H9 (cell line): ENCODE measurements at regions not wholly inside any gene's neighbourhood (a gene's known extent, or its start where the extent isn't known, plus 50 kb on each side); places are given as distances from the start of the nearest gene placed in this dataset.
"Not testable (repeated sequence)": the region's sequence is repeated elsewhere in the genome, so short reads cannot be mapped to it uniquely, and the experiment has no call there.

ENCODE experiments used
- DNase-seq: peaks from one replicate; pipeline ENCODE4 v3.0.0-alpha.2; 2017
- H2AFZ ChIP-seq: one replicate; pipeline ENCODE4 v1.6.1; 2013; ENCODE audit warnings: mild to moderate bottlenecking, low read length, control low read depth, moderate library complexity
- H2AK5ac ChIP-seq: 2 replicates; pipeline ENCODE4 v1.6.1; 2013; ENCODE audit warnings: low read length, control low read depth, mixed read lengths; ENCODE audit not compliant: insufficient read length
- H2BK120ac ChIP-seq: one replicate; pipeline ENCODE4 v1.6.1; 2013; ENCODE audit warnings: low read depth, mild to moderate bottlenecking, low read length, control low read depth, inconsistent platforms; ENCODE audit not compliant: poor library complexity, severe bottlenecking
- H2BK12ac ChIP-seq: 2 replicates; pipeline ENCODE4 v1.6.1; 2013; ENCODE audit warnings: low read length, control low read depth, mixed read lengths, low read depth; ENCODE audit not compliant: insufficient read length
- H2BK15ac ChIP-seq: 2 replicates; pipeline ENCODE4 v1.6.1; 2013; ENCODE audit warnings: low read depth, low read length, control low read depth
- H2BK20ac ChIP-seq: one replicate; pipeline ENCODE4 v1.6.1; 2013; ENCODE audit warnings: low read depth, mild to moderate bottlenecking, low read length, control low read depth, inconsistent platforms; ENCODE audit not compliant: poor library complexity, severe bottlenecking
- H2BK5ac ChIP-seq: 2 replicates; pipeline ENCODE4 v1.6.1; 2013; ENCODE audit warnings: low read length, control low read depth, mixed read lengths; ENCODE audit not compliant: insufficient read length
- H3K14ac ChIP-seq: 2 replicates; pipeline ENCODE4 v1.6.1; 2013; ENCODE audit warnings: low read length, control low read depth; ENCODE audit not compliant: insufficient read depth
- H3K18ac ChIP-seq: 2 replicates; pipeline ENCODE4 v1.6.1; 2013; ENCODE audit warnings: low read depth, mild to moderate bottlenecking, mixed read lengths, low read length, control low read depth; ENCODE audit not compliant: insufficient read length
- H3K23ac ChIP-seq: 2 replicates; pipeline ENCODE4 v1.6.1; 2013; ENCODE audit warnings: low read length, control low read depth, mixed read lengths, low read depth; ENCODE audit not compliant: insufficient read length
- H3K23me2 ChIP-seq: 2 replicates; pipeline ENCODE4 v1.6.1; 2013; ENCODE audit warnings: low read depth, mild to moderate bottlenecking, mixed read lengths, low read length, control low read depth; ENCODE audit not compliant: insufficient read length, poor library complexity, severe bottlenecking
- H3K27ac ChIP-seq: 2 replicates; pipeline ENCODE4 v1.5.1; 2013; ENCODE audit warnings: low read length, control low read depth, mixed read lengths, low read depth; ENCODE audit not compliant: insufficient read length
- H3K27me3 ChIP-seq: 2 replicates; pipeline ENCODE4 v1.6.1; 2013; ENCODE audit warnings: low read length, control low read depth, inconsistent platforms; ENCODE audit not compliant: insufficient read depth
- H3K4ac ChIP-seq: 2 replicates; pipeline ENCODE4 v1.6.1; 2013; ENCODE audit warnings: low read depth, mild to moderate bottlenecking, control low read depth, inconsistent platforms, low read length, moderate library complexity
- H3K4me1 ChIP-seq: 2 replicates; pipeline ENCODE4 v1.6.1; 2013; ENCODE audit warnings: low read length, control low read depth, inconsistent platforms; ENCODE audit not compliant: insufficient read depth
- H3K4me2 ChIP-seq: 2 replicates; pipeline ENCODE4 v1.6.1; 2013; ENCODE audit warnings: low read length, control low read depth, mixed read lengths; ENCODE audit not compliant: insufficient read length, insufficient read depth
- H3K56ac ChIP-seq: 2 replicates; pipeline ENCODE4 v1.6.1; 2013; ENCODE audit warnings: low read depth, mild to moderate bottlenecking, mixed read lengths, low read length, control low read depth; ENCODE audit not compliant: insufficient read length
- H3K79me1 ChIP-seq: 2 replicates; pipeline ENCODE4 v1.6.1; 2013; ENCODE audit warnings: low read depth, mild to moderate bottlenecking, moderate library complexity, low read length, control low read depth, inconsistent platforms; ENCODE audit not compliant: insufficient read depth, poor library complexity, severe bottlenecking
- H3K79me2 ChIP-seq: 2 replicates; pipeline ENCODE4 v1.6.1; 2013; ENCODE audit warnings: low read length, control low read depth, inconsistent platforms; ENCODE audit not compliant: insufficient read depth
- H3K9ac ChIP-seq: 2 replicates; pipeline ENCODE4 v1.6.1; 2013; ENCODE audit warnings: low read length, control low read depth, mixed read lengths; ENCODE audit not compliant: insufficient read length; ENCODE audit errors: extremely low read depth
- H3K9me3 ChIP-seq: one replicate; pipeline ENCODE4 v1.6.1; 2013; ENCODE audit warnings: low read depth, low read length, inconsistent platforms; ENCODE audit not compliant: control insufficient read depth
- H3T11ph ChIP-seq: one replicate; pipeline ENCODE4 v1.6.1; 2013; ENCODE audit warnings: mild to moderate bottlenecking, low read length, control low read depth, inconsistent platforms
- H4K20me1 ChIP-seq: one replicate; pipeline ENCODE4 v1.6.1; 2013; ENCODE audit not compliant: control insufficient read depth, insufficient read length, insufficient read depth
- H4K5ac ChIP-seq: 2 replicates; pipeline ENCODE4 v1.6.1; 2013; ENCODE audit warnings: low read depth, mild to moderate bottlenecking, mixed read lengths, low read length, control low read depth; ENCODE audit not compliant: insufficient read length
- H4K8ac ChIP-seq: replicated peaks from 2 replicates; pipeline ENCODE4 v1.6.1; 2013; ENCODE audit warnings: low read length, control low read depth, mixed read lengths, low read depth; ENCODE audit not compliant: insufficient read length
- H4K91ac ChIP-seq: 2 replicates; pipeline ENCODE4 v1.6.1; 2013; ENCODE audit warnings: low read depth, mild to moderate bottlenecking, moderate library complexity, mixed read lengths, low read length, control low read depth; ENCODE audit not compliant: insufficient read length
- H3K27ac Mint-ChIP-seq, 3 experiments: 2 replicates in 2 of 3; 3 replicates in 1 of 3; pipeline ENCODE4 v1.8.0; 2020 to 2021; ENCODE audit warnings: mixed read lengths in 3 of 3, mild to moderate bottlenecking in 1 of 3, moderate library complexity in 1 of 3
- H3K27me3 Mint-ChIP-seq: 2 replicates; pipeline ENCODE4 v1.8.0; 2021; ENCODE audit warnings: low read depth, mild to moderate bottlenecking, moderate library complexity, mixed read lengths
- H3K36me3 Mint-ChIP-seq, 3 experiments: 2 replicates in 2 of 3; 3 replicates in 1 of 3; pipeline ENCODE4 v1.8.0; 2020 to 2021; ENCODE audit warnings: low read depth in 3 of 3, mixed read lengths in 3 of 3; ENCODE audit not compliant: insufficient read depth in 1 of 3
- H3K4me1 Mint-ChIP-seq, 2 experiments: 2 replicates each; pipeline ENCODE4 v1.8.0; 2020; ENCODE audit warnings: mixed read lengths in 2 of 2
- H3K4me3 Mint-ChIP-seq, 2 experiments: 2 replicates in 1 of 2; 3 replicates in 1 of 2; pipeline ENCODE4 v1.8.0; 2020 to 2021; ENCODE audit warnings: mild to moderate bottlenecking in 2 of 2, mixed read lengths in 2 of 2, moderate library complexity in 1 of 2
- H3K9me3 Mint-ChIP-seq, 2 experiments: 2 replicates in 1 of 2; 3 replicates in 1 of 2; pipeline ENCODE4 v1.8.0; 2020; ENCODE audit warnings: mild to moderate bottlenecking in 2 of 2, mixed read lengths in 2 of 2, moderate library complexity in 1 of 2
- CTCF ChIP-seq: fragments of 200-600 bp; sonication (generic); conservative IDR thresholded peaks from 3 replicates; pipeline ENCODE4 v1.8.0; 2021; ENCODE audit warnings: antibody characterized with exemption, mild to moderate bottlenecking
- WGBS: extraction: QIAGEN DNeasy Blood & Tissue Kit; methylation state at CpG from one replicate; pipeline ENCODE4 v1.1.7; 2013; ENCODE audit warnings: missing lambda C conversion rate, low lambda C conversion rate, mixed read lengths; ENCODE audit not compliant: insufficient read length; ENCODE audit errors: extremely low coverage; 5-methylcytosine and 5-hydroxymethylcytosine counted together

GRCh38 chrX:42362219-42362618 lies 415.7 kb downstream of the PPP1R2C start:
- Histone ChIP-seq H3K4me2 (no peak overlapping the region), H2BK12ac (no peak overlapping the region), H4K5ac (no peak overlapping the region), H3K79me2 (no peaks in the 10 kb centered on the region), H4K20me1 (no peaks in the 10 kb centered on the region), H3K14ac (no peak overlapping the region), H3K79me1 (no peaks in the 10 kb centered on the region), H3K9me3 (no peaks in the 10 kb centered on the region), H3K23me2 (no peaks in the 10 kb centered on the region), H2AFZ (no peak overlapping the region), H3K27ac (no peak overlapping the region), H2AK5ac (no peak overlapping the region), H2BK20ac (no peak overlapping the region), H2BK15ac (no peak overlapping the region), H3K9ac (no peak overlapping the region), H2BK5ac (no peak overlapping the region), H3K18ac (no peak overlapping the region), H3K4ac (no peak overlapping the region), H3K4me1 (no peaks in the 10 kb centered on the region), H2BK120ac (no peak overlapping the region), H3K27me3 (no peaks in the 10 kb centered on the region), H3K56ac (no peak overlapping the region), H4K8ac (no peak overlapping the region), H4K91ac (no peak overlapping the region), H3K23ac (no peak overlapping the region), H3T11ph (no peak overlapping the region)
- TF ChIP-seq CTCF = no peak
- Mint-ChIP-seq H3K4me3 (no peak overlapping the region), H3K27ac (no peak overlapping the region), H3K27me3 (no peaks in the 10 kb centered on the region), H3K4me1 (peaks cover 11 to 13% of the 10 kb centered on the region in 2 experiments), H3K9me3 (peaks cover 3 to 39% of the 10 kb centered on the region in 2 experiments; a peak in 3 of 5 replicates), H3K36me3 (peaks cover 0 to 2% (median 0%) of the 10 kb centered on the region in 3 experiments; a peak in 2 of 7 replicates)
- no peak for DNase-seq
- WGBS = no CpG with 5 or more reads among the region's 1 CpG

GRCh38 chrX:42342981-42343380 lies 419.6 kb upstream of the CASK start:
- H3K9me3 Mint-ChIP-seq = peaks cover 45 to 65% of the 10 kb centered on the region in 2 experiments

More at GRCh38 chrX:42342981-42343380, 419.6 kb upstream of the CASK start:
- DNase-seq, H3K23ac ChIP-seq, H4K5ac ChIP-seq, H3K4me1 ChIP-seq, H2BK20ac ChIP-seq, H3K79me1 ChIP-seq, H4K20me1 ChIP-seq, H3K79me2 ChIP-seq, H3K27me3 ChIP-seq, H3T11ph ChIP-seq, H2BK120ac ChIP-seq, H3K4me3 Mint-ChIP-seq, H3K4me1 Mint-ChIP-seq, H3K14ac ChIP-seq, H3K27me3 Mint-ChIP-seq, H2AK5ac ChIP-seq, H3K9me3 ChIP-seq, H4K91ac ChIP-seq, H3K18ac ChIP-seq, H3K27ac ChIP-seq, H3K56ac ChIP-seq, H4K8ac ChIP-seq, H3K27ac Mint-ChIP-seq, H2BK12ac ChIP-seq, H3K9ac ChIP-seq, H3K4ac ChIP-seq, H3K23me2 ChIP-seq, H2AFZ ChIP-seq, H2BK15ac ChIP-seq, H2BK5ac ChIP-seq, H3K4me2 ChIP-seq: not testable (repeated sequence)
- peaks cover 2 to 23% (median 4%) of the 10 kb centered on the region in 3 experiments; a peak in 5 of 7 replicates for H3K36me3 Mint-ChIP-seq
- no CpG with 5 or more reads among the region's 3 CpGs for WGBS
